Limb (tissue), 2 donors: ENCODE measurements at regions not wholly inside any gene's neighbourhood (a gene's known extent, or its start where the extent isn't known, plus 50 kb on each side); places are given as distances from the start of the nearest gene placed in this dataset.

Experiments used
- DNase-seq, 2 donors: peaks; one replicate each; pipeline ENCODE4 v3.0.0-alpha.2; 2016; ENCODE audit errors: extremely low spot score in 2 of 2

DNA sequence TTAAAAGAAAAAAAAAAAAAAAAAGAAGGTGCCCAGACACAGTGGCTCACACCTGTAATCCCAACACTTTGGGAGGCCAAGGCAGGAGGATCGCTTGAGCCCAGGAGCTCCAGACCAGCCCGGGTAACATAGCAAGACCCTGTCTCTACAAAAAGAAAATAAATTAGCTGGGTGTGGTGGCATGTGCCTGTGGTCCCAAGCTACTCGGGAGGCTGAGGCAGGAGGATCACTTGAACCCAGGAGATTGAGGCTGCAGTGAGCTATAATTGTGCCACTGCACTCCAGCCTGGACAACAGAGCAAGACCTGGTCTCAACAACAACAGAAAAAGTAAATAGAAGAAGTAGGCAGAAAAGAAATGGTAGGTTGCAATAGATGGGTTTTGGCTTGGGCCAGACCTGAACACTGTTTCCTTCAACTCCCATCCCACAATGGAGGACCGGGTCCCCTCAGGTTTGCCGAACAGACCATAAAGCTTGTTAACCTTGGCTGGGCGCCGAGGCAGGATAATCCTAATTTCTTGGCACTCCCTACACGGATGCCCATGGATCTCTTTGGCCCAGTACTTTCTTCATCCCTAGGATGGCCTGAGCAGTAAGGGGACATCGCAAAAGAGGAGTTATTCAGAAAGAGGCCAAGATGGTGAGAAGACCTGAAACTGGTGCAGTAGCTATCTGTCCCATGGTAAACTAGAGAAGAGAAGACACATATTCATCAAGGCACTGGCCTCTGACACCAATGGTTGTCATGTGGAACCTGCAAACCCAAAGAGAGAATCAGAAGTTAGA lies 165.5 kb upstream of the CCND2 start:
- DNase-seq: no peak

GRCh38 chr12:4107436-4107878 lies 166.1 kb upstream of the CCND2 start:
- peak in 1 of 2 donors; percentile 56 for DNase-seq

- DNase-seq: no peak
Measured at GRCh38 chr12:4106621-4107020, 166.9 kb upstream of the CCND2 start.

- no peak for DNase-seq
Measured at GRCh38 chr12:4104722-4105244, 168.8 kb upstream of the CCND2 start.

- DNase-seq: no peak
Measured at GRCh38 chr12:4099276-4099675, 174.3 kb upstream of the CCND2 start.

DNA sequence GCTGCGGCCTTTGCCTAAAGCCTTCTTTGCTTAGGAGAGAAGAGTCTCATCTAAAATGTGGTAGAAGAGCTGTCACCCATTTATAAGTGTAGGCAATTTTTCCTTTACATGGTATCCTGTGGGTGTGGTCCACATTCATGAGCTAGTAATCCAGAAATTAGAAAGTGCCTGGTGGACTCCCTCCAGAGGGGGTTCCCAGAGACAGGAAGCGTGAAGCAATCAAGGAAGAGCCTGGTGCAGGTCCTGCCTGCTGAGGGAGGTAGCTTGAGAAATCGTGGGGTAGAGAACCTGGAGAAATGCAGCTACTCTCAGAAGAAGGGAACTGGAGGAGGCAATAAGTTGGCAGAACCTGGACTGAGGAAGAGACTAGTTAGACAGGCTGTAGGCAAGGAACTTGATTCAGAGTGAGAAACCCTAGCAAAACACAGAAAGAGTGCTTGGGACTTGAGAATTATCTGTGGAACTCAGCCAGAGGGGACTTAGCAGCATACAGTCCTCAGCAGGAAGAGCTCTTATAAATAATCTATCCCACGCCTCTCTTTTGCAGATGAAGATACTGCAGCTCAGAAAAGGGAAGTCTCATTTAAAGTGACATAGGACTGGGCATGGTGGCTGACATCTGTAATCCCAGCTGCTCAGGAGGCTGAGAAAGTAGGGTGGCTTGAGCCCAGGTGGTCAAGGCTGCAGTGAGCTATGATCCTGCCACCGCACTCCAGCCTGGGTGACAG lies 182.4 kb upstream of the CCND2 start:
- peak in 1 of 2 donors; percentile 24 for DNase-seq

DNA sequence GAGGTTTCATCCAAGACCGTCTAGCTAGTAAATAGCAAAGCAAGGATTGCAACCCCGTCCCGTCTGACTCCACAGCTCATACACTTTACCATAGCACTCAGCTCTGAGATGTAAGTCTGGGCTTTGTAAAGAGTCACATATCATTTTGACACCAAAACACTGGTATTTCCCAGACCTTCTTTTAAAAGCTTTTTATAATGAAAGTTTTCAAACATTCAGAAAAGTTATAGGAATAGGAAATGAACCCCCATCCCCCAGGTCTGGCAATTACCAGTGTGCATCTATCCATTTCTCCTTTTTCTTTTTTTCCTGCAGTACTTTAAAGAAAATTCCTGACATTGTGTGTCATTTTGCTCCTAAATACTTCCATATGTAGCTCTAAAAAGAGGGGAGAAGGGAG lies 183.6 kb upstream of the CCND2 start:
- no peak for DNase-seq

DNA sequence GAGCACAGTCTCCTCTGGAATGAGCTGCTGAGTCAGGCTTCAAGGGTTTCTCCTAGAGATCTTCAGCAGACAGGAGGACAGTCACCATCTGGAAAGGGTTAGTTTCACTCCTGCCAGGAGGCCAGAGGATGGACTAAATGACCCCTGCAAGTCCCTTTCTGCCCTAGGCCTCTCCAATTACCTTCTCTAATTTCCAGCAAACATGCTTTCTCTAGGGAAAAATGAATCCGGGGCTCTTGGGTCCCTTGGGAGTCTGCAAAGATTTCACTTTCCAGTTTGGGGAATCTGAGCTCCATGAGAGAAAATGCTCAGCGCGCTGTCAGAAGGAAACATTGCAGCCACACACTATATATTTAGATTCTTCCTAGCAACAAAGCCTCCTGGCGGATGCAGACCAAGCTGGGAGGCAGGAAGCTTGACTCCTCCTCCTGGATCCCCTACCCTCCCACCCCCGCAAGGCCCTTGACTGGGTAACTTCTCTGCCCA lies 184.4 kb upstream of the CCND2 start:
- DNase-seq: peak; percentile 57 to 70

GRCh38 chr12:4088451-4088850 lies 185.1 kb upstream of the CCND2 start:
- no peak for DNase-seq

- peak in 1 of 2 donors; percentile 45 for DNase-seq
Measured at GRCh38 chr12:4086481-4086880, 187.1 kb upstream of the CCND2 start.

- no peak for DNase-seq
Measured at GRCh38 chr12:4084573-4084972, 189.0 kb upstream of the CCND2 start.

DNA sequence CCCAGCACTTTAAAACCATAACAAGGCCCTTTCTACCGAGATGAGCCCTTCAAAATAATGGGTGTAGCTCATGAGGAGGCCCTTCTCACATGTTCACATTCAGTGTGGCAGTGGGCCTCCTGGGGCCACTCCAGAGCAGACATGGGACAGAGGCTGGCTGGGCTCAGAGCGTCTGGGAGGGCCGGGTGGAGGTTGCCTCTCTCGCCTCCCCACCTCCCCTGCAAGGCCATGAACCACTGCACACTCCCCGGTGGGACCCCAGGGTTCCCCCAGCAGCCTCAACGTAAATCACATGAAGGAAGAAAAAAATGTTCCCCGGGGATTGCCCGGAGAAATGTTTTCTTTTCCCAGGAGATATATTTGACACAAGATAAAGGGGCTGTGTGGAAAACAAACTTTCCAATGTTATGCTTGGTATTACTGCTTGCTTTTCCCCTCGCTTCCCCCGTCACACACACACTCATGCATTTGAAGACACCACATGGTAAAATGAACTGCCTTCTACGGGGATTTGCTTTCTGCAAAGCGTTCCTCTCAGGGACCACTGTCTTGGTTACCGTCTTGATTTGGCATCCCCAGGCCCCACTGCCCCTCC lies 190.7 kb upstream of the CCND2 start:
- peak in 1 of 2 donors; percentile 32 for DNase-seq

DNA sequence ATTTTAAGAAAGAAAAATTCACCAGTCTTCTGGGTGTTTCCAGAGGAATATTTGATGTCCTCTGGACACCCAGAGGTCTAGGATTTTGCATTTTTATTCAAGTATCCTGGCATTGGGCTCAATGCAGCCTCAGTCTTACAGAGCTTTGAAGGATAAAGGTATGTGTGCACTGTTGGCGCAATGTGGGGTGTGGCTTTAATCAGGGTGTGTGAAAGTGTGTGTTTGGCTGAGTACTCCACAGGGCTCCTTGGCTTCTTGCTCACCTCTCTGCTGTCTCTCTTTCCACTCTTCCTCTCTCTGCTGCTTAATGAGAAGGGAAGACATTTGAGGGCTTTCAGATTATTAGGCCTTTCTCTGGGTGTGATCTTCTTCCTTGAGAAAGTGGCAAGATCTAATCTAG lies 193.3 kb upstream of the CCND2 start:
- no peak for DNase-seq

- no peak for DNase-seq
Measured at GRCh38 chr12:4074129-4074528, 199.4 kb upstream of the CCND2 start.

- DNase-seq: no peak
Measured at GRCh38 chr12:4069670-4070010, 196.4 kb upstream of the PARP11 start.

DNA sequence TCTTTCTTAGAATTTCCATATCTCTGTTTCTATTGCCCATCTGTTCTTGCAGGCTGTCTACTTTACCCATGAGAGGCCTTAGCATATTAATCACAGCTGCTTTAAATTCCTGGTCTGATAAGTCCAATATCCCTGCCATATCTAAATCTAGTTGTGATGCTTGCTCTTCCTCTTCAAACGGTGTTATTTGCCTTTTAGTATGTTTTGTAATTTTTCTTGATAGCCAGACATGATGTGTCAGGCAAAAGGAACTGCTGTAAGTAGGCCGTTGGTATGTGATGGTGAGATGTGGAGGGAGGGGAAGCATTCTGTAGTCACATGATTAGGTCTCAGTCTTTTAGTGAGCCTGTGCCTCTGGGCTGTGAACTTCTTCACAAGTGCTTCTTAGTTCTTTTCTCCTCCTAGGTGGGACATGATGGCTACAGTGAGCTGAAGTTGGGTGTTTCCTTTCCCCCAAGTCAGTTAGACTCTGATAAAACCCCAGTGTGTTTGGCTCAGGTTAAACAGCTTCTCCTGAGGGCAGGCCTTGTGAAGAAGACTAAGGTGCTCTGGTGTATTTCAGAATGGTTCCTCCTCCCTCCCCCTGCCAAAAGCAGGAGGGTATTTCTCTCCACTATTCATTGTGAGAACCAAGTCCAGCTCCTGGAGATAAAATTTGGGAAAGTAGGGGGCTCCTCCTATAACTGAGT lies 195.9 kb upstream of the PARP11 start:
- no peak for DNase-seq

DNA sequence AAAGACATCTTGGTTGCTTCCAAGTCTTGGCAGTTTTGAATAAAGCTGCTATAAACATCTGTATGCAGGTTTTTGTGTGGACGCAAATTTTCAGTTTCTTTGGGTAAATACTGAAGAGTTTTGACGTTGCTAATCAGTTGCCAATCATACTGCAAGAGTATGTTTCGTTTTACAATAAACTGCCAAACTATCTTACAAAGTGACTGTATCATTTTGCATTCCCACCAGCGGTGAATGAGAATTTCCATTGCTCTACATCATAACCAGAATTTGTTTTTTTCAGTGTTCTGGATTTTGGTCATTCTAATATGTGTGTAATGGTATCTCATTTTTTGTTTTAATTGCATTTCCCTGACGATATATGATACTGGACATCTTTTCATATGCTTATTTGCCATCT lies 190.8 kb upstream of the PARP11 start:
- no peak for DNase-seq

- no peak for DNase-seq
Measured at GRCh38 chr12:4059898-4060568, 186.8 kb upstream of the PARP11 start.

DNA sequence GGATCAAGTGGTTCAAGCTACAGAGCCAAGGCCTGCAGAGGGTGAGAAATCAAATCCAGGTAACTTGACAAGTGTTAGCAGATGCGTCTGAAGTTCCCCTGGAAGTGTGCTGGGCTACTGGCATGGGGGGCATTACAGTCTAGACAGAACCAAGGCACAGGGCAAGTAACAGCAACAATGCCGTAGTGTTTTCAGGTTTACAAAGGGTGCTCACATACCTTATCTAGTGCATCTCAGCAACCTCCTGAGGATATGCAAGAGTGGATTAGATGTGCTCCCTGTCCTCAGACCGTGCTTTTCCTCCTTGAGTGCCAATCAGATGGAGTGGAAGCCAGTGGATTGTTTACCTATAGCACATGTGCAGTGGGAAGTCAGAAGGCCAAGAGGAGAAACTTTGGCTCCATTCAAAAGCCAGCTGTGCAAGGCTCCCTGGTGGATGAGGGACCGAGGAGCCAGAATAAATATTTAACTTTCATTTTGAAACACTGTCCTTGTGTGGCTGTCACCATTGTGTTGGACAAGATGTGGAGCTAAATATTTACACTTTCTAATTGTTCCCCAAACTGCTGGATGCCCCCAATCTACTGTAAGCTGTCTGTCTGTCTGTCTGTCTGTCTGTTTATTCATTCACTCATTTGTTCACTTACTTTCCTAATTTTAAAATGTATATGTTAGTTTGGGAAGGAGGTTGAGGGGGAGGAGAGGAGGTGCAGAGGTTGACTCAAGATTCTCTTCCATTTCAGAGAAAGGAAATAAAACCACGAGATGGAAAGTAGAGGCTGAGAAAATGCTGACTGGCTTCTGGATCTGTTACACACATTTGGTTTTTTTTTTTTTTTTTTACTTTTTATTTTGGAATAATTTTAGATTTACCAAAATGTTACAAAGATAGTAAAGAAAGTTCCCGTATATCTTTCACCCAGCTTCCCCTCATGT lies 184.0 kb upstream of the PARP11 start:
- no peak for DNase-seq

GRCh38 chr12:4054630-4055029 lies 181.4 kb upstream of the PARP11 start:
- DNase-seq: no peak
